Endothelial cell of umbilical vein (primary cell): ENCODE measurements at regions not wholly inside any gene's neighbourhood (a gene's known extent, or its start where the extent isn't known, plus 50 kb on each side); places are given as distances from the start of the nearest gene placed in this dataset.
"Not testable (repeated sequence)": the region's sequence is repeated elsewhere in the genome, so short reads cannot be mapped to it uniquely, and the experiment has no call there.

Experiments used
- BruUV-seq: library from RNA; stranded (reverse); fragments of 400-500 nt; replicated peaks from 2 replicates; lab custom pipeline; 2021; lab: Mats Ljungman, UMichigan
- CTCF ChIA-PET: fragments of 300-600, 350-600 bp; sonication (Branson Sonifier 250); formaldehyde crosslinking; loops from one replicate; lab custom pipeline; 2021; ENCODE audit warnings: antibody characterized with exemption, inconsistent platforms; lab: Charles Lee
- POLR2A ChIA-PET: fragments of 300-600, 350-600 bp; sonication (Branson Sonifier 250); formaldehyde crosslinking; loops from one replicate; lab custom pipeline; 2021; ENCODE audit warnings: antibody characterized with exemption, inconsistent platforms; lab: Charles Lee
- DNase-seq: peaks from one replicate; pipeline ENCODE4 v3.0.0-alpha.2; 2011; ENCODE audit warnings: low read depth, low spot score
- FAIRE-seq: peaks from 2 replicates; lab custom pipeline; 2011; peaks lifted over from hg19 to GRCh38; lab: Jason Lieb, UNC
- H2AFZ ChIP-seq: 2 replicates; pipeline ENCODE4 v1.6.0; 2012; ENCODE audit warnings: low read depth, low read length, control low read depth, inconsistent platforms
- H3K27ac ChIP-seq: 2 replicates; pipeline ENCODE4 v1.5.1; 2011; ENCODE audit warnings: low read depth, mild to moderate bottlenecking, control low read depth, low read length, moderate library complexity; ENCODE audit not compliant: insufficient read depth
- H3K27me3 ChIP-seq, 2 experiments: 2 replicates each; pipeline versions ENCODE4 v1.6.0 to v1.6.1; 2011; ENCODE audit warnings: low read length in 2 of 2, mixed read lengths in 1 of 2; ENCODE audit not compliant: control insufficient read depth in 2 of 2, insufficient read depth in 2 of 2
- H3K36me3 ChIP-seq, 2 experiments: 2 replicates in 1 of 2; 3 replicates in 1 of 2; pipeline ENCODE4 v1.5.1; 2011; ENCODE audit warnings: low read length in 2 of 2, mild to moderate bottlenecking in 1 of 2, moderate library complexity in 1 of 2; ENCODE audit not compliant: control insufficient read depth in 2 of 2, insufficient read depth in 2 of 2; ENCODE audit errors: extremely low read depth in 1 of 2
- H3K4me1 ChIP-seq: 3 replicates; pipeline ENCODE4 v1.5.1; 2011; ENCODE audit warnings: mild to moderate bottlenecking, low read length; ENCODE audit not compliant: control insufficient read depth, insufficient read depth; ENCODE audit errors: extremely low read depth
- H3K4me2 ChIP-seq: 2 replicates; pipeline ENCODE4 v1.6.1; 2011; ENCODE audit warnings: low read length, control low read depth, mixed read lengths; ENCODE audit not compliant: insufficient read depth
- H3K4me3 ChIP-seq, 3 experiments: fragments of 200-600 bp in 1 of 3; sonication (generic), shearing (Covaris generic) in 1 of 3; replicated peaks in 1 of 3; 2 replicates each; pipeline ENCODE4 v1.5.1; 2011 to 2016; ENCODE audit warnings: control low read depth in 3 of 3, low read length in 3 of 3, mild to moderate bottlenecking in 2 of 3, inconsistent platforms in 1 of 3, low read depth in 1 of 3, moderate library complexity in 1 of 3; ENCODE audit not compliant: insufficient read depth in 1 of 3
- H3K79me2 ChIP-seq: 2 replicates; pipeline ENCODE4 v1.6.0; 2012; ENCODE audit warnings: low read length, inconsistent platforms; ENCODE audit not compliant: control insufficient read depth, insufficient read depth
- H3K9ac ChIP-seq: replicated peaks from 2 replicates; pipeline ENCODE3; 2011; ENCODE audit warnings: low read length, control low read depth; ENCODE audit not compliant: insufficient read depth; ENCODE audit errors: extremely low read depth
- H3K9me1 ChIP-seq: replicated peaks from 3 replicates; pipeline ENCODE4 v1.6.0; 2011; ENCODE audit warnings: mild to moderate bottlenecking, low read length; ENCODE audit not compliant: control insufficient read depth, insufficient read depth; ENCODE audit errors: extremely low read depth
- H3K9me3 ChIP-seq: replicated peaks from 2 replicates; pipeline ENCODE4 v1.5.1; 2012; ENCODE audit warnings: low read length, inconsistent platforms; ENCODE audit not compliant: control insufficient read depth, insufficient read depth
- H4K20me1 ChIP-seq: replicated peaks from 2 replicates; pipeline ENCODE3; 2011; ENCODE audit warnings: mild to moderate bottlenecking, low read length; ENCODE audit not compliant: control insufficient read depth, insufficient read depth; ENCODE audit errors: extremely low read depth
- EZH2 ChIP-seq: IDR thresholded peaks from 2 replicates; pipeline ENCODE4 v1.6.1; 2012; ENCODE audit warnings: borderline replicate concordance, low read depth, mild to moderate bottlenecking, moderate library complexity, low read length, inconsistent platforms; ENCODE audit not compliant: severe bottlenecking
- FOS ChIP-seq: IDR thresholded peaks from 2 replicates; pipeline ENCODE4 v1.6.1; 2011; ENCODE audit warnings: mild to moderate bottlenecking, low read length, moderate library complexity, borderline replicate concordance; ENCODE audit not compliant: insufficient read depth
- GATA2 ChIP-seq: IDR thresholded peaks from 2 replicates; pipeline ENCODE4 v1.7.0; 2011; ENCODE audit warnings: low read depth, mild to moderate bottlenecking, moderate library complexity, mixed read lengths, low read length; ENCODE audit not compliant: insufficient read length, insufficient read depth
- JUN ChIP-seq: IDR thresholded peaks from 2 replicates; pipeline ENCODE4 v1.6.1; 2011; ENCODE audit warnings: borderline replicate concordance, low read depth; ENCODE audit not compliant: insufficient read length, insufficient read depth
- MAX ChIP-seq: IDR thresholded peaks from 2 replicates; pipeline ENCODE4 v1.6.1; 2011; ENCODE audit not compliant: insufficient read depth, insufficient read length
- MYC ChIP-seq: IDR thresholded peaks from one replicate; pipeline ENCODE4 v1.6.1; 2011; ENCODE audit warnings: mild to moderate bottlenecking, low read depth, low read length
- POLR2A ChIP-seq: IDR thresholded peaks from 2 replicates; pipeline ENCODE4 v1.6.1; 2012; ENCODE audit warnings: low read depth, mild to moderate bottlenecking, control low read depth, low read length
- POLR2AphosphoS5 ChIP-seq: IDR thresholded peaks from 2 replicates; pipeline ENCODE4 v1.6.1; 2012; ENCODE audit warnings: low read depth, mild to moderate bottlenecking, control low read depth, low read length, moderate library complexity; ENCODE audit not compliant: insufficient read depth
- dilution Hi-C: fragments of 300-500 bp; cut with MboI; formaldehyde crosslinking; loops from one replicate; pipeline ENCODE4 v1.15.0; 2019; ENCODE audit warnings: low sequenced_read_pairs; ENCODE audit not compliant: extremely low pct_ligation_motif_present
- intact Hi-C: fragments of 100-400 bp; cut with micrococcal nuclease; formaldehyde crosslinking; loops from one replicate; pipeline ENCODE4 v1.10.0; 2022
- TF ChIP-seq, protein P1 (sequence below), 2 donors: IDR thresholded peaks; 1 replicate in 1 of 2; 2 replicates in 1 of 2; pipeline ENCODE4 v1.5.1; 2011; ENCODE audit warnings: low read length in 2 of 2, mild to moderate bottlenecking in 2 of 2, moderate library complexity in 2 of 2, control low read depth in 1 of 2, inconsistent platforms in 1 of 2, low read depth in 1 of 2; ENCODE audit not compliant: insufficient read depth in 1 of 2; ENCODE audit errors: extremely low read depth in 1 of 2

DNA sequence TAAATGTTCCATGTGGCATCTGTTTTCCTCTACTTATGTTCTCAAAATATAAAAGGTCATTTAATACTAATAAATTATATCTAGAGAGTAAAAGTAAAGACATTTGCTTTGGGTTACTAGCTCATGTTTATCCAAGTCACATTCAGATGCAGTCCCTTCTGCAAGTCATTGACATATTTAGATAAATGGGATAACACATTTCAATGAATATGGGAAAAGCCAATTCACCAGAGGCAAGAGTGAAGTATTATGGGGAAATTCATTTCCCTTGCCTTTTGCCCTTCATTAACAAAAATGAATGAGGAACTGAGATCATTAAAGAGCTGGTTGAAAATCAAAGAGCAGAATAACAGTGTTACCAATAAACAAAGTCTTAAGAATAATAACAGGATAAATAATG, 306.2 kb upstream of the FSTL5 start:
- Histone ChIP-seq H3K79me2 (no peaks in the 10 kb centered on the region), H3K4me1 (no peaks in the 10 kb centered on the region), H3K9ac (no peak overlapping the region), H4K20me1 (no peaks in the 10 kb centered on the region), H3K9me1 (no peaks in the 10 kb centered on the region), H3K36me3 (no peaks in the 10 kb centered on the region), H2AFZ (no peak overlapping the region), H3K27me3 (no peaks in the 10 kb centered on the region), H3K27ac (no peak overlapping the region), H3K4me2 (no peak overlapping the region), H3K4me3 (no peak overlapping the region), H3K9me3 (no peaks in the 10 kb centered on the region)
- ChIA-PET POLR2A (no interaction called here), CTCF (no interaction called here)
- TF ChIP-seq MYC (no peak), POLR2A (no peak), GATA2 (no peak), JUN (no peak), FOS (no peak), POLR2AphosphoS5 (no peak), EZH2 (no peak), MAX (no peak)
- TF ChIP-seq, protein P1, sequence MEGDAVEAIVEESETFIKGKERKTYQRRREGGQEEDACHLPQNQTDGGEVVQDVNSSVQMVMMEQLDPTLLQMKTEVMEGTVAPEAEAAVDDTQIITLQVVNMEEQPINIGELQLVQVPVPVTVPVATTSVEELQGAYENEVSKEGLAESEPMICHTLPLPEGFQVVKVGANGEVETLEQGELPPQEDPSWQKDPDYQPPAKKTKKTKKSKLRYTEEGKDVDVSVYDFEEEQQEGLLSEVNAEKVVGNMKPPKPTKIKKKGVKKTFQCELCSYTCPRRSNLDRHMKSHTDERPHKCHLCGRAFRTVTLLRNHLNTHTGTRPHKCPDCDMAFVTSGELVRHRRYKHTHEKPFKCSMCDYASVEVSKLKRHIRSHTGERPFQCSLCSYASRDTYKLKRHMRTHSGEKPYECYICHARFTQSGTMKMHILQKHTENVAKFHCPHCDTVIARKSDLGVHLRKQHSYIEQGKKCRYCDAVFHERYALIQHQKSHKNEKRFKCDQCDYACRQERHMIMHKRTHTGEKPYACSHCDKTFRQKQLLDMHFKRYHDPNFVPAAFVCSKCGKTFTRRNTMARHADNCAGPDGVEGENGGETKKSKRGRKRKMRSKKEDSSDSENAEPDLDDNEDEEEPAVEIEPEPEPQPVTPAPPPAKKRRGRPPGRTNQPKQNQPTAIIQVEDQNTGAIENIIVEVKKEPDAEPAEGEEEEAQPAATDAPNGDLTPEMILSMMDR (IDR thresholded peaks at IDR 0.05; ENCODE audit: extremely low read depth in 1 of 2, insufficient read depth in 1 of 2, low read depth in 1 of 2, low read length in 2 of 2): no peak
- intact Hi-C loops (loop anchor here (10.0 kb wide), 1 partner anchor 1215 kb away; no protein-coding TSS in a partner anchor), dilution Hi-C loops (no loop called here)
- FAIRE-seq: no peak
- DNase-seq: no peak
- BruUV-seq: no TSS peak

GRCh38 chr4:162465356-162465755, 301.6 kb upstream of the FSTL5 start:
- H3K9me3 ChIP-seq, H2AFZ ChIP-seq, H3K36me3 ChIP-seq, DNase-seq, dilution Hi-C loops, FAIRE-seq, H3K27ac ChIP-seq, H4K20me1 ChIP-seq, BruUV-seq, H3K4me1 ChIP-seq, POLR2A ChIA-PET, H3K9ac ChIP-seq, H3K4me3 ChIP-seq, H3K79me2 ChIP-seq, H3K4me2 ChIP-seq, CTCF ChIA-PET, H3K27me3 ChIP-seq, H3K9me1 ChIP-seq: not testable (repeated sequence)
- intact Hi-C loops: loop anchor here (10.0 kb wide), 1 partner anchor 1211 kb away; no protein-coding TSS in a partner anchor
